ENCODE measurements at regions not wholly inside any gene's neighbourhood (a gene's known extent, or its start where the extent isn't known, plus 50 kb on each side); places are given as distances from the start of the nearest gene placed in this dataset.

DNA sequence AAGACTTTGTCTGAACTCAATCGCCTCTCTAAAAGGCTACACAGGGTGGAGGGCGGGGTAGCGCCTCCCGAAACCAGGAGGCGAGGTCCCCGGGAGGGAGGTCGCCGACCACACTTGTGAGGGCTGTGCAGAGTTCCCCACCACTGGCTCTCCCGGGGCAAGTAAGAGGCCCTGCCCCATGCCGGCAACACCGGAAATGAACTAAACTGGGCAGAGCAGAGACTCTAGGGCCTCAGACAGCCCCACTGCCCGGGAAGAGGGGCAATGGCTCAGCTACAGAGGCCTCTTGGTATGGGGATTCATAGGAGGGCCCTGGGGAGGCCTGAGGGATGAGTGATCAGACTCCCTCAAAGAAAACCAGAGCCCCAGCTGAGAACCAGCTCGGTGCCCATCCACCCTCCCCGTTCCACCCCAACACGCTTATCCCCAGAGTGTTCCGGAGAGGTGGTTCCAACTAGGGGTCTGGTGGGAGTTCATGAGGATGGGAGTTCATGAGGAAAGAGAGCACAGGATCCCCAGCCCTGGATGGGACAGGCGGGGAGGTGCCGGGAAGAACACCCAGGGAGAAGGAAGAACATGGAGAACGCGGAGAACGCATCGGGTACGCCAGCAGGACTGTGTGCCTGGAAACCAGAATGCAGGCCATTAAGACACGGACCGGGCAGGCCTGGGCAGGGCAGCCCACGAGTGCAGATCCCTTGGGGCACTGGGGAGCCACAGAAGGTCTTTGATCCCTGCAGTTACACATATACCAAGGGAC, 89.4 kb upstream of the MYL10 start:
- Histone ChIP-seq H4K20me1 (ENCODE audit: insufficient read depth, low read length) (no peaks in the 10 kb centered on the region), H2AFZ (ENCODE audit: low read length) (peak overlapping the region; percentile 89), H3K79me2 (ENCODE audit: insufficient read depth, low read length) (no peaks in the 10 kb centered on the region), H3K4me1 (ENCODE audit: insufficient read depth, low read length) (peaks cover 17% of the 10 kb centered on the region), H3K4me2 (ENCODE audit: insufficient read depth, low read length) (peak overlapping the region; percentile 79), H3K27me3 (ENCODE audit: insufficient read depth, low read length) (no peaks in the 10 kb centered on the region), H3K36me3 (ENCODE audit: insufficient read depth, low read length) (no peaks in the 10 kb centered on the region), H3K9me3 (ENCODE audit: low read depth, low read length) (no peaks in the 10 kb centered on the region), H3K4me3 (ENCODE audit: insufficient read depth, low read length) (peak overlapping the region; percentile 49), H3K27ac (ENCODE audit: low read depth, low read length) (peak overlapping the region; percentile 93)
- TF ChIP-seq, protein P1, sequence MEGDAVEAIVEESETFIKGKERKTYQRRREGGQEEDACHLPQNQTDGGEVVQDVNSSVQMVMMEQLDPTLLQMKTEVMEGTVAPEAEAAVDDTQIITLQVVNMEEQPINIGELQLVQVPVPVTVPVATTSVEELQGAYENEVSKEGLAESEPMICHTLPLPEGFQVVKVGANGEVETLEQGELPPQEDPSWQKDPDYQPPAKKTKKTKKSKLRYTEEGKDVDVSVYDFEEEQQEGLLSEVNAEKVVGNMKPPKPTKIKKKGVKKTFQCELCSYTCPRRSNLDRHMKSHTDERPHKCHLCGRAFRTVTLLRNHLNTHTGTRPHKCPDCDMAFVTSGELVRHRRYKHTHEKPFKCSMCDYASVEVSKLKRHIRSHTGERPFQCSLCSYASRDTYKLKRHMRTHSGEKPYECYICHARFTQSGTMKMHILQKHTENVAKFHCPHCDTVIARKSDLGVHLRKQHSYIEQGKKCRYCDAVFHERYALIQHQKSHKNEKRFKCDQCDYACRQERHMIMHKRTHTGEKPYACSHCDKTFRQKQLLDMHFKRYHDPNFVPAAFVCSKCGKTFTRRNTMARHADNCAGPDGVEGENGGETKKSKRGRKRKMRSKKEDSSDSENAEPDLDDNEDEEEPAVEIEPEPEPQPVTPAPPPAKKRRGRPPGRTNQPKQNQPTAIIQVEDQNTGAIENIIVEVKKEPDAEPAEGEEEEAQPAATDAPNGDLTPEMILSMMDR (IDR thresholded peaks at IDR 0.05; ENCODE audit: extremely low read depth, low read depth, low read length), result no peak
- DNase-seq (ENCODE audit: insufficient read length, low spot score, missing footprints), result peak; percentile 86

DNA sequence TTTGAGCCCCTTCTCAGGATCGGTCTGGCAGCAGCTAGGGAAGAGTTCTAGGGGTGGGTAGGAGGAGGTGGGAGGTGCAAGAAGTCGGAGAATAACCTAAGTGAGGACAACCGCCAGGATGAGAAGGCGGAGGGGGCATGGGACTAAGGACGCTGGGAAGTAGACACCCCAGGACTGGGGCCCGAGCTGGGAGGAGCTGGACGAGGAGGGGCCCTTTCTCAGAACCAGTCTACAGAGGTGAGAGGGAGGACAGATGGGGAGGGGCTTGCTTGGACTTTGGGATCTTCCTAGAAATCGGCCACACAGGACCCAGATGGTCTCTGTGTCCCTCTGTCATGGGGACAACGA, 90.0 kb upstream of the MYL10 start:
- H3K4me1 ChIP-seq (ENCODE audit: insufficient read depth, low read length), result peaks cover 17% of the 10 kb centered on the region
- no peak for DNase-seq (ENCODE audit: insufficient read length, low spot score, missing footprints)
- no peaks in the 10 kb centered on the region for H3K79me2 ChIP-seq (ENCODE audit: insufficient read depth, low read length)
- no peaks in the 10 kb centered on the region for H3K36me3 ChIP-seq (ENCODE audit: insufficient read depth, low read length)
- H3K4me3 ChIP-seq (ENCODE audit: insufficient read depth, low read length), result no peak overlapping the region
- H2AFZ ChIP-seq (ENCODE audit: low read length), result no peak overlapping the region
- H3K27me3 ChIP-seq (ENCODE audit: insufficient read depth, low read length), result no peaks in the 10 kb centered on the region
- H3K4me2 ChIP-seq (ENCODE audit: insufficient read depth, low read length), result no peak overlapping the region
- peak overlapping the region; percentile 93 for H3K27ac ChIP-seq (ENCODE audit: low read depth, low read length)
- H4K20me1 ChIP-seq (ENCODE audit: insufficient read depth, low read length), result no peaks in the 10 kb centered on the region
- H3K9me3 ChIP-seq (ENCODE audit: low read depth, low read length), result no peaks in the 10 kb centered on the region
- TF ChIP-seq, protein P1 (IDR thresholded peaks at IDR 0.05; ENCODE audit: extremely low read depth, low read depth, low read length), result no peak

DNA sequence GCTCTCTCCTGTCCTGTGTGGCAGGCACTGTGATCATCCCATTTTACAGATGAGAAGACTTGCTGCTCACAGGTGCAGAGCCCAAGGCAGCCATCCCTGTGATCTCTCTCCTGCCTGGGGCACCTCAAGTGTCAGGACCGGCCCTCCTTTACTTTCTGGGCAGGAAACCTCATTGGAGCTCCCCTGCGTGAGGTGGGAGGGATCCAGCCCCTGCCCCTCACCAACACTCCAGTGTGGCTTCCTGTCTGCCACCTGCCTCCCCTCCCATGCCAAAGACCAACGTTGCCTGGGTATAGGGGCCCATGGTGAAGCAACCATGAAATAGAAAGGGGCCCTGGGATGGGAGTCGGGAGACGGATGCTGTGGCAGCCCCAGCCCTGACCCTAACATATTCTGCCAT, 91.2 kb upstream of the MYL10 start:
- peak; percentile 78 for DNase-seq (ENCODE audit: insufficient read length, low spot score, missing footprints)
- Histone ChIP-seq H3K4me3 (ENCODE audit: insufficient read depth, low read length) (no peak overlapping the region), H3K4me2 (ENCODE audit: insufficient read depth, low read length) (no peak overlapping the region), H3K9me3 (ENCODE audit: low read depth, low read length) (no peaks in the 10 kb centered on the region), H2AFZ (ENCODE audit: low read length) (no peak overlapping the region), H3K4me1 (ENCODE audit: insufficient read depth, low read length) (peaks cover 17% of the 10 kb centered on the region), H4K20me1 (ENCODE audit: insufficient read depth, low read length) (no peaks in the 10 kb centered on the region), H3K27ac (ENCODE audit: low read depth, low read length) (no peak overlapping the region), H3K27me3 (ENCODE audit: insufficient read depth, low read length) (no peaks in the 10 kb centered on the region), H3K79me2 (ENCODE audit: insufficient read depth, low read length) (no peaks in the 10 kb centered on the region), H3K36me3 (ENCODE audit: insufficient read depth, low read length) (no peaks in the 10 kb centered on the region)
- TF ChIP-seq, protein P1 (IDR thresholded peaks at IDR 0.05; ENCODE audit: extremely low read depth, low read depth, low read length), result no peak

DNA sequence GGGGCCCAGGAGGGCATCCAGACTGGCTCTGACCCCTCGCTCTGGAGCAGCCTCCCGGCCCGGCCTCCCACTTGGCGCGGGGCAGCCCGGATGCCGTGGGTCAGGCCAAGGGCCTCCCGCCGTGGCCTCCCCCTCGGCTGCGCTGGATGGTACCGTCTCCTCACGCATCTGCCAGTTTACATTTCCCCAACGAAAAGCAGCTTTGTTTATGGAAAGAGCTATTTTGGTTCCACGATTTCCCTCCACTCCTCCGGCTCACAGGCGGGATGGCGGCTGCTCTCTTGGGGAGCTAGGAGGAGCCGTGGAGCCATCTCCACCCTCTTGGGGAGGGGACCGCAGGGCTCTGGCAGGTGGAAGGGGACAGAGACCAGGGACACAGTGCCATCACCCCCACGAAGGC, 93.2 kb upstream of the MYL10 start:
- Histone ChIP-seq H4K20me1 (ENCODE audit: insufficient read depth, low read length) (no peaks in the 10 kb centered on the region), H3K4me3 (ENCODE audit: insufficient read depth, low read length) (no peak overlapping the region), H3K4me2 (ENCODE audit: insufficient read depth, low read length) (no peak overlapping the region), H2AFZ (ENCODE audit: low read length) (no peak overlapping the region), H3K9me3 (ENCODE audit: low read depth, low read length) (no peaks in the 10 kb centered on the region), H3K27ac (ENCODE audit: low read depth, low read length) (no peak overlapping the region), H3K36me3 (ENCODE audit: insufficient read depth, low read length) (no peaks in the 10 kb centered on the region), H3K4me1 (ENCODE audit: insufficient read depth, low read length) (peaks cover 17% of the 10 kb centered on the region), H3K27me3 (ENCODE audit: insufficient read depth, low read length) (peaks cover 2% of the 10 kb centered on the region), H3K79me2 (ENCODE audit: insufficient read depth, low read length) (no peaks in the 10 kb centered on the region)
- TF ChIP-seq, protein P1 (IDR thresholded peaks at IDR 0.05; ENCODE audit: extremely low read depth, low read depth, low read length), result no peak
- no peak for DNase-seq (ENCODE audit: insufficient read length, low spot score, missing footprints)
